KMS-11 (cell line): ENCODE measurements at regions not wholly inside any gene's neighbourhood (a gene's known extent, or its start where the extent isn't known, plus 50 kb on each side); places are given as distances from the start of the nearest gene placed in this dataset.

Experiments used
- H2AFZ ChIP-seq: fragments of 200-600 bp; sonication (generic); 2 replicates; pipeline ENCODE4 v1.6.1; 2016; ENCODE audit warnings: antibody characterized with exemption, mixed run types, low read depth
- H3K27ac ChIP-seq: fragments of 200-600 bp; sonication (generic); 2 replicates; pipeline ENCODE4 v1.6.1; 2016; ENCODE audit warnings: mild to moderate bottlenecking, mixed run types
- H3K27me3 ChIP-seq: fragments of 200-600 bp; sonication (generic); 2 replicates; pipeline ENCODE4 v1.6.1; 2017; ENCODE audit warnings: mild to moderate bottlenecking, low read depth, mixed run types, moderate library complexity; ENCODE audit not compliant: insufficient read depth
- H3K36me3 ChIP-seq: fragments of 200-600 bp; sonication (generic); 2 replicates; pipeline ENCODE4 v1.6.1; 2017; ENCODE audit warnings: mild to moderate bottlenecking, mixed run types; ENCODE audit not compliant: insufficient read depth
- H3K4me1 ChIP-seq: fragments of 200-600 bp; sonication (generic); 2 replicates; pipeline ENCODE4 v1.6.1; 2016; ENCODE audit warnings: mild to moderate bottlenecking, low read depth, mixed run types; ENCODE audit not compliant: poor library complexity, severe bottlenecking
- H3K4me2 ChIP-seq: fragments of 200-600 bp; sonication (generic); 2 replicates; pipeline ENCODE4 v1.7.0; 2016; ENCODE audit warnings: mild to moderate bottlenecking, mixed run types
- H3K4me3 ChIP-seq: fragments of 200-600 bp; sonication (generic); IDR thresholded peaks from 2 replicates; pipeline ENCODE4 v1.6.1; 2017; ENCODE audit warnings: low read depth, low read length, mixed read lengths; ENCODE audit not compliant: insufficient read depth
- H3K79me2 ChIP-seq: fragments of 200-600 bp; sonication (generic); 2 replicates; pipeline ENCODE4 v1.6.1; 2016; ENCODE audit warnings: low read depth, mixed run types; ENCODE audit not compliant: insufficient read depth
- H3K9ac ChIP-seq: fragments of 200-600 bp; sonication (generic); 2 replicates; pipeline ENCODE4 v1.6.1; 2016; ENCODE audit warnings: mild to moderate bottlenecking, mixed run types
- H4K20me1 ChIP-seq: fragments of 200-600 bp; sonication (generic); 2 replicates; pipeline ENCODE4 v1.6.1; 2016; ENCODE audit warnings: mild to moderate bottlenecking, mixed run types; ENCODE audit not compliant: insufficient read depth
- CTCF ChIP-seq: fragments of 200-600 bp; sonication (generic); conservative IDR thresholded peaks from 2 replicates; pipeline ENCODE4 v1.6.1; 2017; ENCODE audit warnings: low read depth, mild to moderate bottlenecking, antibody characterized with exemption, low read length, moderate library complexity, mixed read lengths

DNA sequence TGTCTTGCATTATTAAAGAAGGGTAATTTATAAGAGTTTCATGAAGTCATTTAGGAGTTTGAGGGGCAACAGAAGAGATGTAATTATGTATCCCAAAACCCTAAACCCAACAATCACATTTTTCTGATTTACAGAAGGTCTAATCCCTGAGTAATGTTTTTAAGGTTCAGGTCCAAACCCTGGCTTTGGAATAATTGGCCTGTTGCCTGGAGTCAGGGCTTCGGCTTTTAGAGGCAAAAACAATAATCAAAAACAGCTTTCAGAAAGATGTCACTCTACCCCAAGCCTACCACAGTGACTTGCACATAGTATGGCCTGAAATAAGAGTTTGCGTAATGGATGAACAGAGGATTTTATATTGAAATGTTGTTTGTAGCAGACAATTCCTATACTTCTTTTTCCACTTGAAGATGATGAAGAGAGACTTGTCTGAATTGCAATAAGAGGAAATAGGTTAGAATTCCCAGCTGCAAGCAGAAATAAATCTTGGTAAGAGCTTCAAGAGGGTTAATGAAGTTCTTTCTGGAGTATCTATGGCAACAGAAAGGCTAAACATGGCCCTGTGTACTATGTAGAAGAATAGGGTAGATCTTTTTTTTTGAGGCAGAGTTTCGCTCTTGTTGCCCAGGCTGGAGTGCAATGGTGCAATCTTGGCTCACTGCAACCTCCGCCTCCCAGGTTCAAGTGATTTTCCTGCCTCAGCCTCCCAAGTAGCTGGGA is 152.0 kb downstream of the GPBP1 start:
- no peak overlapping the region for H3K9ac ChIP-seq
- H3K27me3 ChIP-seq: no peaks in the 10 kb centered on the region
- no peaks in the 10 kb centered on the region for H3K79me2 ChIP-seq
- no peak overlapping the region for H3K4me2 ChIP-seq
- no peak overlapping the region for H3K4me3 ChIP-seq
- no peaks in the 10 kb centered on the region for H3K36me3 ChIP-seq
- no peak overlapping the region for H3K27ac ChIP-seq
- no peaks in the 10 kb centered on the region for H4K20me1 ChIP-seq
- H3K4me1 ChIP-seq: no peaks in the 10 kb centered on the region
- TF ChIP-seq CTCF: no peak
- H2AFZ ChIP-seq: no peak overlapping the region

DNA sequence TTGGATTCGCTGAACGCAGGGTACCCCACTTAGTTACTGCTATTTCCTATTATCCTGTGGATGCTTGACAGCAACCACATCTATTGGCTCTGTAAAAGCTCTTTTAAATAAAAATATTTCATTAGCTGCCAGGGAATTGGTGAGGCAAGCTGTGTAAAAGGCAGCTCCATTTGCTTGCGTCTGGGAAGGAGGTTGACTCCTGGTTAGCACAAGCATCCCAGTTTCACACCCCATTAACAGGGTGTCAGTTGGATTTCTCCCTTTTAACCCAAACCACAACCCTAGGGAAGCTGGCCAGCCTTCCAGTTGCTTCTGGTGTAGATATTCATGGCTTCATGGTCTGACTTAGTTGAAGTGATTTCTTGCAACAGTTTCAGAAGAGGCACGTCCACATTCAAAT is 151.0 kb downstream of the GPBP1 start:
- no peak overlapping the region for H3K27ac ChIP-seq
- no peaks in the 10 kb centered on the region for H4K20me1 ChIP-seq
- no peak overlapping the region for H3K4me3 ChIP-seq
- H2AFZ ChIP-seq: no peak overlapping the region
- H3K36me3 ChIP-seq: no peaks in the 10 kb centered on the region
- no peak overlapping the region for H3K4me2 ChIP-seq
- no peak for TF ChIP-seq CTCF
- H3K79me2 ChIP-seq: no peaks in the 10 kb centered on the region
- no peaks in the 10 kb centered on the region for H3K27me3 ChIP-seq
- no peaks in the 10 kb centered on the region for H3K4me1 ChIP-seq
- no peak overlapping the region for H3K9ac ChIP-seq

GRCh38 chr5:57324181-57324580 is 150.3 kb downstream of the GPBP1 start:
- H3K27ac ChIP-seq: no peak overlapping the region
- no peaks in the 10 kb centered on the region for H3K27me3 ChIP-seq
- no peaks in the 10 kb centered on the region for H3K79me2 ChIP-seq
- H3K4me1 ChIP-seq: no peaks in the 10 kb centered on the region
- H2AFZ ChIP-seq: no peak overlapping the region
- H3K4me3 ChIP-seq: no peak overlapping the region
- H3K4me2 ChIP-seq: no peak overlapping the region
- no peaks in the 10 kb centered on the region for H3K36me3 ChIP-seq
- no peak for TF ChIP-seq CTCF
- H3K9ac ChIP-seq: no peak overlapping the region
- H4K20me1 ChIP-seq: no peaks in the 10 kb centered on the region

- H3K4me2 ChIP-seq: no peak overlapping the region
- H3K27me3 ChIP-seq: no peaks in the 10 kb centered on the region
- TF ChIP-seq CTCF: no peak
- H3K9ac ChIP-seq: no peak overlapping the region
- H4K20me1 ChIP-seq: no peaks in the 10 kb centered on the region
- H3K36me3 ChIP-seq: no peaks in the 10 kb centered on the region
- no peak overlapping the region for H3K4me3 ChIP-seq
- H2AFZ ChIP-seq: no peak overlapping the region
- peaks cover 21% of the 10 kb centered on the region for H3K4me1 ChIP-seq
- H3K79me2 ChIP-seq: no peaks in the 10 kb centered on the region
- H3K27ac ChIP-seq: no peak overlapping the region
Observed at GRCh38 chr5:57320582-57320981, 146.7 kb downstream of the GPBP1 start.
